A673 (cell line): ENCODE measurements at regions not wholly inside any gene's neighbourhood (a gene's known extent, or its start where the extent isn't known, plus 50 kb on each side); places are given as distances from the start of the nearest gene placed in this dataset.
"Not testable (repeated sequence)": the region's sequence is repeated elsewhere in the genome, so short reads cannot be mapped to it uniquely, and the experiment has no call there.

Source experiments
- BruUV-seq: library from RNA; stranded (reverse); fragments of 400-500 nt; replicated peaks from 2 replicates; lab custom pipeline; 2021; lab: Mats Ljungman, UMichigan
- CTCF ChIA-PET: fragments of 300-600 bp; sonication (Branson Sonifier 250); formaldehyde crosslinking; loops from one replicate; lab custom pipeline; 2022; ENCODE audit warnings: antibody characterized with exemption; lab: Charles Lee
- POLR2A ChIA-PET: fragments of 300-600 bp; sonication (Branson Sonifier 250); formaldehyde crosslinking; loops from one replicate; lab custom pipeline; 2022; ENCODE audit warnings: antibody characterized with exemption; ENCODE audit not compliant: low non-redundant PET; lab: Charles Lee
- DNase-seq: peaks from one replicate; pipeline ENCODE4 v3.0.0-alpha.2; 2015; ENCODE audit warnings: low spot score
- H3K27ac ChIP-seq: fragments of 200-600 bp; sonication (generic); 2 replicates; pipeline ENCODE4 v1.5.1; 2016; ENCODE audit warnings: mixed run types, low read depth, mild to moderate bottlenecking, mixed read lengths, antibody characterized with exemption, low read length; ENCODE audit not compliant: poor library complexity, severe bottlenecking
- H3K27me3 ChIP-seq: fragments of 200-600 bp; sonication (generic); replicated peaks from 2 replicates; pipeline ENCODE4 v1.6.1; 2017; ENCODE audit warnings: mixed run types, low read depth, mild to moderate bottlenecking, mixed read lengths, antibody characterized with exemption, low read length; ENCODE audit not compliant: insufficient read depth, poor library complexity
- H3K36me3 ChIP-seq: fragments of 200-600 bp; sonication (generic); 2 replicates; pipeline ENCODE4 v1.6.1; 2016; ENCODE audit warnings: mixed run types, mild to moderate bottlenecking, mixed read lengths, antibody characterized with exemption, low read length; ENCODE audit not compliant: insufficient read depth, poor library complexity, severe bottlenecking
- H3K4me1 ChIP-seq: fragments of 200-600 bp; sonication (generic); 2 replicates; pipeline ENCODE4 v1.6.1; 2017; ENCODE audit warnings: mixed run types, mild to moderate bottlenecking, mixed read lengths, antibody characterized with exemption, low read length; ENCODE audit not compliant: insufficient read depth, poor library complexity, severe bottlenecking
- H3K4me3 ChIP-seq: fragments of 200-600 bp; sonication (generic); 2 replicates; pipeline ENCODE4 v1.5.1; 2016; ENCODE audit warnings: low read depth, mixed run types, mild to moderate bottlenecking, mixed read lengths, low read length; ENCODE audit not compliant: poor library complexity, severe bottlenecking
- H3K9me3 ChIP-seq: fragments of 200-600 bp; sonication (generic); 2 replicates; pipeline ENCODE4 v1.6.1; 2016; ENCODE audit warnings: mixed run types, low read depth, mild to moderate bottlenecking, mixed read lengths, antibody characterized with exemption, low read length; ENCODE audit not compliant: poor library complexity, severe bottlenecking
- EZH2 ChIP-seq: fragments of 200-600 bp; sonication (generic); IDR thresholded peaks from 2 replicates; pipeline ENCODE4 v1.6.1; 2017; ENCODE audit warnings: borderline replicate concordance, low read depth, mild to moderate bottlenecking, mixed read lengths, antibody characterized with exemption, low read length; ENCODE audit not compliant: poor library complexity, severe bottlenecking
- intact Hi-C: fragments of 100-400 bp; cut with micrococcal nuclease; formaldehyde crosslinking; loops from one replicate; pipeline ENCODE4 v1.10.0; 2022; ENCODE audit not compliant: unreplicated experiment
- TF ChIP-seq, protein P1 (sequence below): fragments of 300-800, 200-600 bp; sonication (generic); conservative IDR thresholded peaks from 2 replicates; pipeline ENCODE4 v1.5.1; 2017; ENCODE audit warnings: low read depth, mild to moderate bottlenecking, antibody characterized with exemption, low read length, moderate library complexity, mixed read lengths

DNA sequence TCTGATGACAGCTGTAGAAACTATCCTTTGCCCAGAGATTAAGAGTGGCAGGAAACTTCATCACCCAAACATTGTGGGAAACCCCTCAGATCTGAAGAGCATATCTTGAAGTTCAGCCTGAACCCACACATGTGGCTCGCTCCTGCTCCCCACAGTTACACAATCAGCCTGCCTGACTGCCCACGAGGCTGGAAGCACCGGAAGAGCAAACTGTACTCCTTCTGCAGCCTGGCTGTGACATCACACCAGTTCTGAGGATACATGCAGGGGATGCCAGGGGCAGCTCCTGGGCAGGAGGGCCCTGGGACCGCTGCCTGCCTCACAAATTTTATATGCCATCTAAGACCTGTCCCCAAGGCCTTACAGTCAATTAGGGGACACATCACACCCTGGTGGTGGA, 444.4 kb downstream of the BUD13 start:
- Histone ChIP-seq H3K9me3 (no peaks in the 10 kb centered on the region), H3K4me3 (no peak overlapping the region), H3K27ac (no peak overlapping the region), H3K36me3 (no peaks in the 10 kb centered on the region), H3K27me3 (no peaks in the 10 kb centered on the region), H3K4me1 (no peaks in the 10 kb centered on the region)
- no TSS peak for BruUV-seq
- no peak for TF ChIP-seq EZH2
- TF ChIP-seq, protein P1, sequence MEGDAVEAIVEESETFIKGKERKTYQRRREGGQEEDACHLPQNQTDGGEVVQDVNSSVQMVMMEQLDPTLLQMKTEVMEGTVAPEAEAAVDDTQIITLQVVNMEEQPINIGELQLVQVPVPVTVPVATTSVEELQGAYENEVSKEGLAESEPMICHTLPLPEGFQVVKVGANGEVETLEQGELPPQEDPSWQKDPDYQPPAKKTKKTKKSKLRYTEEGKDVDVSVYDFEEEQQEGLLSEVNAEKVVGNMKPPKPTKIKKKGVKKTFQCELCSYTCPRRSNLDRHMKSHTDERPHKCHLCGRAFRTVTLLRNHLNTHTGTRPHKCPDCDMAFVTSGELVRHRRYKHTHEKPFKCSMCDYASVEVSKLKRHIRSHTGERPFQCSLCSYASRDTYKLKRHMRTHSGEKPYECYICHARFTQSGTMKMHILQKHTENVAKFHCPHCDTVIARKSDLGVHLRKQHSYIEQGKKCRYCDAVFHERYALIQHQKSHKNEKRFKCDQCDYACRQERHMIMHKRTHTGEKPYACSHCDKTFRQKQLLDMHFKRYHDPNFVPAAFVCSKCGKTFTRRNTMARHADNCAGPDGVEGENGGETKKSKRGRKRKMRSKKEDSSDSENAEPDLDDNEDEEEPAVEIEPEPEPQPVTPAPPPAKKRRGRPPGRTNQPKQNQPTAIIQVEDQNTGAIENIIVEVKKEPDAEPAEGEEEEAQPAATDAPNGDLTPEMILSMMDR: no peak
- ChIA-PET CTCF (no interaction called here), POLR2A (no interaction called here)
- no peak for DNase-seq
- intact Hi-C loops: no loop called here

DNA sequence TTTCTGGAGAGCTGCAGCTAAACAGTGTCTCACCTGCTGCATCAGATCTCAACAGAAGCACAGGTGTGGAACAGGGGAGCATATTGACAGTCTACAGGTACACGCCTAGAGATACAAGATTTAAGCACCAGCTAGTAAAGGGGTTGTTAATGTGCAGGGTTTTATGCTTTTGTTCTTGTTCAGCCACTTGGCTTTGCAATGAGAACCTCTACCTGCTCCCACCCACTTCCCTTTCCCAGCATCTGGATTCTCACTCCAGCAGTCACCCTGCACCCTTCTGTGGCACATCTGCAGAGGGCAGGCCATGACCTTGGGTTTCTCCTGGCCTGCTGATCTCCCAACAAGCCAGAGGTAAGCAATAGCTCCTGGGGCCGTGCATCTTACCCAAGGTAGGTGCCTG, 446.6 kb downstream of the BUD13 start:
- Histone ChIP-seq H3K27ac (no peak overlapping the region), H3K9me3 (no peaks in the 10 kb centered on the region), H3K36me3 (no peaks in the 10 kb centered on the region), H3K27me3 (no peaks in the 10 kb centered on the region), H3K4me1 (no peaks in the 10 kb centered on the region), H3K4me3 (no peak overlapping the region)
- ChIA-PET CTCF (no interaction called here), POLR2A (no interaction called here)
- intact Hi-C loops: no loop called here
- no peak for DNase-seq
- no TSS peak for BruUV-seq
- TF ChIP-seq, protein P1: no peak
- TF ChIP-seq EZH2: no peak

DNA sequence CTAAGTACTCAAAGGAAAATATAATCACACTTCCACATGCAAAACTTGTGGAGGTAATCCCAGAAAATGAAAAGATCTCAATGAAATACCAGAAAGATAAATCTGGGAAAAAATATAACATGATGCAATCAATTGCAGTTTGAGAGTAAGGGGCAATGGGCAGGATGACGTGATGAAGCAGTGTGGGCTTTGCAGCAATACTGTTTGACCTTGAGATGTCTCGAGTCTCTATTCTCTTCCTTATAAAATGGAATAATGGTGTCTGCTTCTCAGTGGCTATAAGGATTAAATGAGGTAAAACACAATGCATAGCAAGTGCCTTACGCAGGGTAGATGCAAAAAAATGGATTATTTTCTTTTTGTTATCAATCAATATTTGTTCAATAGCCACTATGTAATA, 447.5 kb downstream of the BUD13 start:
- DNase-seq: no peak
- CTCF ChIA-PET: no interaction called here
- intact Hi-C loops: no loop called here

DNA sequence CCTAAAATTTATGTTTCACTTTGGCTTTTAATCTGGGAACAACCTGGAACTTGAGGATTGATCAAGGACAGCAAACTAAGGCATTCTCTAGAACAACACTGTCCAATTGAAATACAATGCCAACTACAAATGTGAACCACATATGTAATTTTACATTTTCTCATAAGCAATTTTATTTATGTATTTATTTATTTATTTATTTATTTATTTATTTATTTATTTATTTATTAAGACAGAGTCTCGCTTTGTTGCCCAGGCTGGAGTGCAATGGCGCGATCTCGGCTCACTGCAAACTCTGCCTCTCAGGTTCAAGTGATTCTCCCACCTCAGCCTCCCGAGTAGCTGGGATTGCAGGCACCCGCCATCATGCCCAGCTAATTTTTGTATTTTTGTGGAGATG, 448.7 kb downstream of the BUD13 start:
- DNase-seq, H3K27me3 ChIP-seq, H3K4me3 ChIP-seq, intact Hi-C loops, POLR2A ChIA-PET, H3K27ac ChIP-seq, H3K9me3 ChIP-seq, H3K4me1 ChIP-seq, H3K36me3 ChIP-seq, BruUV-seq: not testable (repeated sequence)
- CTCF ChIA-PET: interaction anchor here (0.7 kb wide), 1 partner anchor 17 kb away, joined by 3 read pairs; no protein-coding TSS in a partner anchor

More for the DNA sequence above, 447.5 kb downstream of the BUD13 start:
- no TSS peak for BruUV-seq
- Histone ChIP-seq H3K9me3 (no peaks in the 10 kb centered on the region), H3K27ac (no peak overlapping the region), H3K36me3 (no peaks in the 10 kb centered on the region), H3K27me3 (no peaks in the 10 kb centered on the region), H3K4me3 (no peak overlapping the region), H3K4me1 (no peaks in the 10 kb centered on the region)
- POLR2A ChIA-PET: no interaction called here
- TF ChIP-seq, protein P1: no peak
- no peak for TF ChIP-seq EZH2
